ENCODE measurements at regions not wholly inside any gene's neighbourhood (a gene's known extent, or its start where the extent isn't known, plus 50 kb on each side); places are given as distances from the start of the nearest gene placed in this dataset.
"Not testable (repeated sequence)": the region's sequence is repeated elsewhere in the genome, so short reads cannot be mapped to it uniquely, and the experiment has no call there.

- no peak for DNase-seq (ENCODE audit: extremely low read depth in 1 of 2, low read depth in 1 of 2)
Observed at GRCh38 chr4:114085611-114086345, 106.3 kb upstream of the ARSJ start.

GRCh38 chr4:114087596-114088230, 108.3 kb upstream of the ARSJ start:
- no peak for DNase-seq (ENCODE audit: extremely low read depth in 1 of 2, low read depth in 1 of 2)

- DNase-seq (ENCODE audit: extremely low read depth in 1 of 2, low read depth in 1 of 2): no peak
Observed at GRCh38 chr4:114088481-114088880, 109.0 kb upstream of the ARSJ start.

- no peak for DNase-seq (ENCODE audit: extremely low read depth in 1 of 2, low read depth in 1 of 2)
Observed at GRCh38 chr4:114091546-114091945, 112.1 kb upstream of the ARSJ start.

GRCh38 chr4:114093221-114093715, 113.8 kb upstream of the ARSJ start:
- DNase-seq (ENCODE audit: extremely low read depth in 1 of 2, low read depth in 1 of 2): no peak

- no peak for DNase-seq (ENCODE audit: extremely low read depth in 1 of 2, low read depth in 1 of 2)
Observed at GRCh38 chr4:114100288-114101031, 121.0 kb upstream of the ARSJ start.

GRCh38 chr4:114103908-114104307, 124.5 kb upstream of the ARSJ start:
- DNase-seq (ENCODE audit: extremely low read depth in 1 of 2, low read depth in 1 of 2): no peak

GRCh38 chr4:114108869-114109268, 129.4 kb upstream of the ARSJ start:
- DNase-seq (ENCODE audit: extremely low read depth in 1 of 2, low read depth in 1 of 2): no peak

- DNase-seq (ENCODE audit: extremely low read depth in 1 of 2, low read depth in 1 of 2): no peak
Observed at GRCh38 chr4:114109776-114110175, 130.3 kb upstream of the ARSJ start.

GRCh38 chr4:114115526-114115925, 136.1 kb upstream of the ARSJ start:
- DNase-seq (ENCODE audit: extremely low read depth in 1 of 2, low read depth in 1 of 2): no peak

- DNase-seq (ENCODE audit: extremely low read depth in 1 of 2, low read depth in 1 of 2): no peak
Observed at GRCh38 chr4:114116861-114117260, 137.4 kb upstream of the ARSJ start.

GRCh38 chr4:114121221-114121620, 141.8 kb upstream of the ARSJ start:
- DNase-seq (ENCODE audit: extremely low read depth in 1 of 2, low read depth in 1 of 2): no peak

- no peak for DNase-seq (ENCODE audit: extremely low read depth in 1 of 2, low read depth in 1 of 2)
Observed at GRCh38 chr4:114132199-114132598, 152.8 kb upstream of the ARSJ start.

GRCh38 chr4:114132830-114133229, 153.4 kb upstream of the ARSJ start:
- no peak for DNase-seq (ENCODE audit: extremely low read depth in 1 of 2, low read depth in 1 of 2)

- DNase-seq (ENCODE audit: extremely low read depth in 1 of 2, low read depth in 1 of 2): no peak
Observed at GRCh38 chr4:114136069-114136468, 156.6 kb upstream of the ARSJ start.

- DNase-seq (ENCODE audit: extremely low read depth in 1 of 2, low read depth in 1 of 2): no peak
Observed at GRCh38 chr4:114137984-114138383, 158.5 kb upstream of the ARSJ start.

- no peak for DNase-seq (ENCODE audit: extremely low read depth in 1 of 2, low read depth in 1 of 2)
Observed at GRCh38 chr4:114146947-114147618, 167.6 kb upstream of the ARSJ start.

GRCh38 chr4:114147619-114148208, 168.3 kb upstream of the ARSJ start:
- DNase-seq (ENCODE audit: extremely low read depth in 1 of 2, low read depth in 1 of 2): not testable (repeated sequence)

GRCh38 chr4:114148372-114149070, 169.1 kb upstream of the ARSJ start:
- DNase-seq (ENCODE audit: extremely low read depth in 1 of 2, low read depth in 1 of 2): not testable (repeated sequence)

GRCh38 chr4:114156371-114156770, 176.9 kb upstream of the ARSJ start:
- DNase-seq (ENCODE audit: extremely low read depth in 1 of 2, low read depth in 1 of 2): no peak

Measured in stimulated activated CD8-positive, alpha-beta memory T cell treated with anti-CD3 and anti-CD28 coated beads, Interleukin-7, amount 100 ng/mL, for 48 hours (primary cell).